ENCODE measurements at regions not wholly inside any gene's neighbourhood (a gene's known extent, or its start where the extent isn't known, plus 50 kb on each side); places are given as distances from the start of the nearest gene placed in this dataset.

- ChIA-PET CTCF (ENCODE audit: unreplicated experiment) (no interaction called here), POLR2A (interaction anchor here (0.7 kb wide), 1 partner anchor 367 kb away, joined by 3 read pairs; no protein-coding TSS in a partner anchor)
- no peak overlapping the region for H3K4me3 ChIP-seq (ENCODE audit: low read depth, low read length, poor library complexity, severe bottlenecking)
- H3K9me3 ChIP-seq (ENCODE audit: low read length), result no peaks in the 10 kb centered on the region
- no peaks in the 10 kb centered on the region for H3K36me3 ChIP-seq (ENCODE audit: insufficient read depth, low read length)
- no peaks in the 10 kb centered on the region for H3K79me2 ChIP-seq (ENCODE audit: insufficient read depth, low read depth, low read length)
- intact Hi-C loops (cut with micrococcal nuclease; ENCODE audit: unreplicated experiment), result loop anchor here (10.0 kb wide), 1 partner anchor 59 kb away; no protein-coding TSS in a partner anchor
- H3K9me2 ChIP-seq (ENCODE audit: insufficient read depth, low read length), result no peaks in the 10 kb centered on the region
- TF ChIP-seq, protein P1, sequence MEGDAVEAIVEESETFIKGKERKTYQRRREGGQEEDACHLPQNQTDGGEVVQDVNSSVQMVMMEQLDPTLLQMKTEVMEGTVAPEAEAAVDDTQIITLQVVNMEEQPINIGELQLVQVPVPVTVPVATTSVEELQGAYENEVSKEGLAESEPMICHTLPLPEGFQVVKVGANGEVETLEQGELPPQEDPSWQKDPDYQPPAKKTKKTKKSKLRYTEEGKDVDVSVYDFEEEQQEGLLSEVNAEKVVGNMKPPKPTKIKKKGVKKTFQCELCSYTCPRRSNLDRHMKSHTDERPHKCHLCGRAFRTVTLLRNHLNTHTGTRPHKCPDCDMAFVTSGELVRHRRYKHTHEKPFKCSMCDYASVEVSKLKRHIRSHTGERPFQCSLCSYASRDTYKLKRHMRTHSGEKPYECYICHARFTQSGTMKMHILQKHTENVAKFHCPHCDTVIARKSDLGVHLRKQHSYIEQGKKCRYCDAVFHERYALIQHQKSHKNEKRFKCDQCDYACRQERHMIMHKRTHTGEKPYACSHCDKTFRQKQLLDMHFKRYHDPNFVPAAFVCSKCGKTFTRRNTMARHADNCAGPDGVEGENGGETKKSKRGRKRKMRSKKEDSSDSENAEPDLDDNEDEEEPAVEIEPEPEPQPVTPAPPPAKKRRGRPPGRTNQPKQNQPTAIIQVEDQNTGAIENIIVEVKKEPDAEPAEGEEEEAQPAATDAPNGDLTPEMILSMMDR (conservative IDR thresholded peaks at IDR 0.05; ENCODE audit: low read length), result peak; percentile 77
- no peak for TF ChIP-seq EZH2phosphoT487 (IDR thresholded peaks at IDR 0.05; ENCODE audit: borderline replicate concordance, low read depth, low read length)
- H3K27ac ChIP-seq (ENCODE audit: low read depth, low read length, poor library complexity, severe bottlenecking), result no peak overlapping the region
- H2AFZ ChIP-seq (ENCODE audit: low read length), result no peak overlapping the region
- no peaks in the 10 kb centered on the region for H4K20me1 ChIP-seq (ENCODE audit: insufficient read depth, low read length)
- BruUV-seq (replicated peaks), result no TSS peak
- DNase-seq (ENCODE audit: low spot score), result peak; percentile 31
- no peaks in the 10 kb centered on the region for H3K4me1 ChIP-seq (ENCODE audit: insufficient read depth, low read length, poor library complexity, severe bottlenecking)
- no peak overlapping the region for H3K4me2 ChIP-seq (ENCODE audit: low read length)
These were observed 455.0 kb upstream of the THBS1 start for GRCh38 chr15:39125904-39126303.

DNA sequence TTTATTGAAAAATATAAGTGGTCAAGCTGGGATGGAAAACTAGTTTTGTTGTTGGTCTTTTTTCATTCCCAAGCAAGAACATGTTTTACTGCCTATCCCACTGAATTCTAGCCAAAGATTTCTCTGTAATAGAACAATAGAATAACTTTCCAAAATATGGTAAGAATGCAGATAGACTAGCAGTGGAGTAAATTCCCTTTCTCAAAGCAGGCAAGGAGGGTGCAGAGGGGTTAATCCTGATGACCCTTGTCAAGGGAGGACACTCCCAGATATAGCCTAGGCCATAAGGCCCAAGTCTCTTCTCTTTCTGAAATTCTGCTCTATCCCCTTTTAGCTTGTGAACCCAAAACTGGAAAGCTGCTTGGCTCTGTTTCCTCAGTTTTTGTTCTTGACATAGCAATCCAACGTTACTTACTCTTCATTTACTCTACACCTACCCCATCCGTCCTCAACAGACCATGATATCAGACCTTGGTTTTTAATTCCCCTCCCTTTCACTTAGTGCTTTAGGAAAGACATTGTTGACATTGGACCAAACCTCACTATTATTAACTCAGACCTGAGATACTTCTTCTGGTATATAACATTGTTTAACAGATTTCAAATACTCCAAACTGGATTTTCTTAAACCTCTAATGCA is 453.6 kb upstream of the THBS1 start:
- no peaks in the 10 kb centered on the region for H3K79me2 ChIP-seq (ENCODE audit: insufficient read depth, low read depth, low read length)
- H3K9me3 ChIP-seq (ENCODE audit: low read length), result no peaks in the 10 kb centered on the region
- no peaks in the 10 kb centered on the region for H3K4me1 ChIP-seq (ENCODE audit: insufficient read depth, low read length, poor library complexity, severe bottlenecking)
- BruUV-seq (replicated peaks), result no TSS peak
- intact Hi-C loops (cut with micrococcal nuclease; ENCODE audit: unreplicated experiment), result loop anchor here (10.0 kb wide), 1 partner anchor 58 kb away; no protein-coding TSS in a partner anchor
- ChIA-PET CTCF (ENCODE audit: unreplicated experiment) (no interaction called here), POLR2A (no interaction called here)
- no peaks in the 10 kb centered on the region for H3K9me2 ChIP-seq (ENCODE audit: insufficient read depth, low read length)
- H3K36me3 ChIP-seq (ENCODE audit: insufficient read depth, low read length), result no peaks in the 10 kb centered on the region
- no peak overlapping the region for H2AFZ ChIP-seq (ENCODE audit: low read length)
- no peak for DNase-seq (ENCODE audit: low spot score)
- no peak overlapping the region for H3K4me2 ChIP-seq (ENCODE audit: low read length)
- H3K4me3 ChIP-seq (ENCODE audit: low read depth, low read length, poor library complexity, severe bottlenecking), result no peak overlapping the region
- H4K20me1 ChIP-seq (ENCODE audit: insufficient read depth, low read length), result no peaks in the 10 kb centered on the region
- no peak overlapping the region for H3K27ac ChIP-seq (ENCODE audit: low read depth, low read length, poor library complexity, severe bottlenecking)
- no peak for TF ChIP-seq EZH2phosphoT487 (IDR thresholded peaks at IDR 0.05; ENCODE audit: borderline replicate concordance, low read depth, low read length)
- TF ChIP-seq, protein P1 (conservative IDR thresholded peaks at IDR 0.05; ENCODE audit: low read length), result no peak

GRCh38 chr15:39127925-39128617 is 452.8 kb upstream of the THBS1 start:
- intact Hi-C loops (cut with micrococcal nuclease; ENCODE audit: unreplicated experiment), result loop anchor here (10.0 kb wide), 1 partner anchor 57 kb away; no protein-coding TSS in a partner anchor
- H3K9me3 ChIP-seq (ENCODE audit: low read length), result no peaks in the 10 kb centered on the region
- POLR2A ChIA-PET, result no interaction called here
- no peak overlapping the region for H3K4me2 ChIP-seq (ENCODE audit: low read length)
- no peaks in the 10 kb centered on the region for H3K4me1 ChIP-seq (ENCODE audit: insufficient read depth, low read length, poor library complexity, severe bottlenecking)
- H3K27ac ChIP-seq (ENCODE audit: low read depth, low read length, poor library complexity, severe bottlenecking), result no peak overlapping the region
- H3K36me3 ChIP-seq (ENCODE audit: insufficient read depth, low read length), result no peaks in the 10 kb centered on the region
- no TSS peak for BruUV-seq (replicated peaks)
- H3K4me3 ChIP-seq (ENCODE audit: low read depth, low read length, poor library complexity, severe bottlenecking), result no peak overlapping the region
- H2AFZ ChIP-seq (ENCODE audit: low read length), result no peak overlapping the region
- H3K9me2 ChIP-seq (ENCODE audit: insufficient read depth, low read length), result no peaks in the 10 kb centered on the region
- H4K20me1 ChIP-seq (ENCODE audit: insufficient read depth, low read length), result no peaks in the 10 kb centered on the region
- TF ChIP-seq EZH2phosphoT487 (IDR thresholded peaks at IDR 0.05; ENCODE audit: borderline replicate concordance, low read depth, low read length), result no peak
- TF ChIP-seq, protein P1 (conservative IDR thresholded peaks at IDR 0.05; ENCODE audit: low read length), result no peak
- H3K79me2 ChIP-seq (ENCODE audit: insufficient read depth, low read depth, low read length), result no peaks in the 10 kb centered on the region
- CTCF ChIA-PET (ENCODE audit: unreplicated experiment), result no interaction called here
- DNase-seq (ENCODE audit: low spot score), result no peak

Data from OCI-LY7 (cell line).